K562 (cell line): ENCODE measurements at regions not wholly inside any gene's neighbourhood (a gene's known extent, or its start where the extent isn't known, plus 50 kb on each side); places are given as distances from the start of the nearest gene placed in this dataset.

Experiments used
- ATAC-seq: fragments of 200-7000 bp; cut with Tn5 transposase; 3 replicates; pipeline ENCODE4 v1.9.1; 2020; ENCODE audit warnings: moderate library complexity
- BruUV-seq: library from RNA; stranded (reverse); fragments of 400-500 nt; replicated peaks from 2 replicates; lab custom pipeline; 2021; lab: Mats Ljungman, UMichigan
- CTCF ChIA-PET: fragments of 300-600 bp; formaldehyde crosslinking; extraction: SDS; loops from one replicate; lab custom pipeline; 2021; ENCODE audit warnings: low intra/inter-chr PET ratio; lab: Yijun Ruan, JAX
- POLR2A ChIA-PET: fragments of 300-600, 350-650 bp; sonication (Branson Sonifier 250); formaldehyde crosslinking; extraction: SDS; loops from one replicate; lab custom pipeline; 2021; ENCODE audit warnings: antibody characterized with exemption, inconsistent platforms; lab: Yijun Ruan, JAX
- DNase-seq, 4 experiments: peaks; one replicate each; pipeline versions ENCODE4 v3.0.0 to v3.0.0-alpha.2; 2011 to 2018; ENCODE audit warnings: low spot score in 3 of 4, mixed read lengths in 3 of 4; ENCODE audit errors: extremely low read depth in 1 of 4
- FAIRE-seq: peaks from 2 replicates; lab custom pipeline; 2011; peaks lifted over from hg19 to GRCh38; lab: Jason Lieb, UNC
- H2AFZ ChIP-seq: 2 replicates; pipeline ENCODE4 v1.6.0; 2011; ENCODE audit warnings: low read depth, low read length, control low read depth, inconsistent platforms
- H3K27ac ChIP-seq: fragments of 200-600 bp; 3 replicates; pipeline ENCODE4 v1.8.0; 2011; ENCODE audit warnings: low read depth, mild to moderate bottlenecking, control low read depth, inconsistent platforms, low read length, moderate library complexity, mixed read lengths; ENCODE audit errors: extremely low read depth
- H3K27me3 ChIP-seq, 2 experiments: fragments of 300-600 bp in 1 of 2; 2 replicates in 1 of 2; 3 replicates in 1 of 2; pipeline versions ENCODE4 v1.6.0 to v1.8.0; 2011; ENCODE audit warnings: inconsistent platforms in 2 of 2, low read length in 2 of 2, mild to moderate bottlenecking in 1 of 2, mixed read lengths in 1 of 2, moderate library complexity in 1 of 2; ENCODE audit not compliant: control insufficient read depth in 2 of 2, insufficient read depth in 2 of 2
- H3K36me3 ChIP-seq: fragments of 300-600 bp; 3 replicates; pipeline ENCODE4 v1.8.0; 2011; ENCODE audit warnings: mild to moderate bottlenecking, low read length, inconsistent platforms; ENCODE audit not compliant: control insufficient read depth, insufficient read depth
- H3K4me1 ChIP-seq, 2 experiments: fragments of 200-600 bp in 1 of 2; replicated peaks in 1 of 2; 2 replicates in 1 of 2; 3 replicates in 1 of 2; pipeline versions ENCODE4 v1.5.1 to v1.8.0; 2011; ENCODE audit warnings: inconsistent platforms in 2 of 2, low read length in 2 of 2, mild to moderate bottlenecking in 1 of 2, mixed read lengths in 1 of 2, moderate library complexity in 1 of 2; ENCODE audit not compliant: control insufficient read depth in 2 of 2, insufficient read depth in 2 of 2
- H3K4me2 ChIP-seq: 2 replicates; pipeline ENCODE4 v1.6.1; 2011; ENCODE audit warnings: low read length, control low read depth, inconsistent platforms, mixed read lengths; ENCODE audit not compliant: insufficient read depth
- H3K4me3 ChIP-seq: fragments of 200-600 bp; sonication (generic), shearing (Covaris generic); 2 replicates; pipeline ENCODE4 v1.5.1; 2016; ENCODE audit warnings: control low read depth, inconsistent platforms
- H3K79me2 ChIP-seq: fragments of 200-600 bp; 3 replicates; pipeline ENCODE4 v1.8.0; 2011; ENCODE audit warnings: low read length, inconsistent platforms; ENCODE audit not compliant: control insufficient read depth, insufficient read depth
- H3K9ac ChIP-seq, 2 experiments: 2 replicates each; pipeline versions ENCODE4 v1.6.0 to v1.6.1; 2011; ENCODE audit warnings: low read depth in 2 of 2, low read length in 2 of 2, control low read depth in 1 of 2, inconsistent platforms in 1 of 2, mild to moderate bottlenecking in 1 of 2, mixed read lengths in 1 of 2; ENCODE audit not compliant: insufficient read depth in 1 of 2
- H3K9me1 ChIP-seq: one replicate; pipeline ENCODE4 v1.6.0; 2011; ENCODE audit warnings: inconsistent platforms, mild to moderate bottlenecking, low read length, moderate library complexity; ENCODE audit not compliant: control insufficient read depth, insufficient read depth
- H3K9me3 ChIP-seq: replicated peaks from 2 replicates; pipeline ENCODE4 v1.5.1; 2011; ENCODE audit warnings: low read depth, low read length, inconsistent platforms; ENCODE audit not compliant: control insufficient read depth, insufficient read depth
- H4K20me1 ChIP-seq: replicated peaks from 2 replicates; pipeline ENCODE4 v1.6.1; 2011; ENCODE audit warnings: low read length, inconsistent platforms, mixed read lengths; ENCODE audit not compliant: control insufficient read depth, insufficient read depth
- CBX3 ChIP-seq, 2 experiments: IDR thresholded peaks; 1 replicate in 1 of 2; 2 replicates in 1 of 2; pipeline ENCODE4 v1.6.1; 2012; ENCODE audit warnings: inconsistent platforms in 2 of 2, low read length in 2 of 2, borderline replicate concordance in 1 of 2, control low read depth in 1 of 2
- CBX8 ChIP-seq: fragments of 200-600 bp; sonication (generic); IDR thresholded peaks from 2 replicates; pipeline ENCODE4 v1.6.1; 2012; ENCODE audit warnings: borderline replicate concordance, mixed run types, low read depth, mild to moderate bottlenecking, moderate library complexity, mixed read lengths, low read length, control low read depth, inconsistent platforms; ENCODE audit not compliant: poor library complexity, severe bottlenecking; ENCODE audit errors: extremely low read depth
- ETV1 ChIP-seq: fragments of 450-650 bp; conservative IDR thresholded peaks from 2 replicates; pipeline ENCODE4 v1.6.1; 2016; ENCODE audit warnings: missing genetic modification characterization, control low read depth, low read depth, missing compliant biosample characterization
- FOSL1 ChIP-seq: fragments of 200-800 bp; sonication (Bioruptor generic); conservative IDR thresholded peaks from 2 replicates; pipeline ENCODE4 v1.6.1; 2016; ENCODE audit warnings: missing genetic modification characterization, missing compliant biosample characterization
- FOXM1 ChIP-seq, 2 experiments: fragments of 450-650 bp in 1 of 2; sonication (generic) in 1 of 2; formaldehyde crosslinking in 1 of 2; IDR thresholded peaks; 2 replicates each; pipeline versions ENCODE4 v1.6.1 to v1.9.0; 2017 to 2022; ENCODE audit warnings: low read depth in 2 of 2, mild to moderate bottlenecking in 2 of 2, missing genetic modification reagents in 1 of 2, moderate library complexity in 1 of 2
- NFE2L1 ChIP-seq: fragments of 450-650 bp; IDR thresholded peaks from 2 replicates; pipeline ENCODE4 v1.6.1; 2016; ENCODE audit warnings: missing genetic modification characterization, low read depth, mild to moderate bottlenecking, missing compliant biosample characterization, moderate library complexity, borderline replicate concordance
- NR2F6 ChIP-seq: fragments of 450-650 bp; formaldehyde crosslinking; IDR thresholded peaks from 2 replicates; pipeline ENCODE4 v1.4.0; 2020; ENCODE audit warnings: mild to moderate bottlenecking
- TAL1 ChIP-seq: fragments of 450-650 bp; IDR thresholded peaks from 2 replicates; pipeline ENCODE4 v1.6.1; 2016; ENCODE audit warnings: mild to moderate bottlenecking
- TGIF2 ChIP-seq: sonication (generic); formaldehyde crosslinking; IDR thresholded peaks from 2 replicates; pipeline ENCODE4 v1.8.1; 2022; ENCODE audit warnings: mild to moderate bottlenecking, missing genetic modification reagents, moderate library complexity
- ZBTB5 ChIP-seq: fragments of 450-650 bp; IDR thresholded peaks from 2 replicates; pipeline ENCODE4 v1.6.1; 2017; ENCODE audit warnings: antibody characterized with exemption
- WGBS: fragments of 100-300 bp; shearing (Covaris generic); methylation state at CpG from one replicate; pipeline ENCODE4 v1.1.6; 2016; ENCODE audit warnings: low coverage, mixed read lengths; ENCODE audit not compliant: insufficient coverage; ENCODE audit errors: missing lambda C conversion rate; 5-methylcytosine and 5-hydroxymethylcytosine counted together
- in situ Hi-C: fragments of 300-500 bp; cut with MboI; formaldehyde crosslinking; loops from 4 replicates; pipeline ENCODE4 v1.15.0; 2018; ENCODE audit warnings: inconsistent platforms, mixed read lengths
- intact Hi-C: fragments of 100-400 bp; cut with micrococcal nuclease; formaldehyde crosslinking; loops from 2 replicates; pipeline ENCODE4 v1.14.2; 2022

GRCh38 chr16:51867386-51868065, 679.4 kb downstream of the TOX3 start (continued):
- TF ChIP-seq ZBTB5 (no peak), CBX3 (IDR thresholded peaks at IDR 0.05; ENCODE audit: borderline replicate concordance in 1 of 2, low read length in 2 of 2) (no peak), TAL1 (no peak), NFE2L1 (tag) (no peak), FOSL1 (tag) (no peak)

GRCh38 chr16:51864575-51864974, 682.4 kb downstream of the TOX3 start:
- ATAC-seq (no peak), FAIRE-seq (no peak), DNase-seq (no peak)
- Histone ChIP-seq H3K36me3 (no peaks in the 10 kb centered on the region), H3K9me3 (no peaks in the 10 kb centered on the region), H3K4me3 (no peak overlapping the region), H3K27me3 (no peaks in the 10 kb centered on the region), H3K9me1 (no peaks in the 10 kb centered on the region), H3K27ac (no peak overlapping the region), H4K20me1 (no peaks in the 10 kb centered on the region), H3K4me2 (no peak overlapping the region), H2AFZ (no peak overlapping the region), H3K4me1 (no peaks in the 10 kb centered on the region), H3K79me2 (no peaks in the 10 kb centered on the region), H3K9ac (no peak overlapping the region)
- in situ Hi-C loops = no loop called here
- intact Hi-C loops = no loop called here
- ChIA-PET CTCF (no interaction called here), POLR2A (no interaction called here)
- 0% methylated on average over 1 of the region's 1 CpG for WGBS
- no TSS peak for BruUV-seq
- no peak for TF ChIP-seq ETV1 (tag)
- no peak for TF ChIP-seq FOXM1 (IDR thresholded peaks at IDR 0.05; ENCODE audit: low read depth)
- no peak for TF ChIP-seq FOXM1 (CRISPR knock-in tag; IDR thresholded peaks at IDR 0.05; ENCODE audit: low read depth)
- no peak for TF ChIP-seq TGIF2 (CRISPR knock-in tag)
- TF ChIP-seq CBX8 = no peak
- no peak for TF ChIP-seq NR2F6 (CRISPR knock-in tag)
